ENCODE measurements at regions not wholly inside any gene's neighbourhood (a gene's known extent, or its start where the extent isn't known, plus 50 kb on each side); places are given as distances from the start of the nearest gene placed in this dataset.

DNA sequence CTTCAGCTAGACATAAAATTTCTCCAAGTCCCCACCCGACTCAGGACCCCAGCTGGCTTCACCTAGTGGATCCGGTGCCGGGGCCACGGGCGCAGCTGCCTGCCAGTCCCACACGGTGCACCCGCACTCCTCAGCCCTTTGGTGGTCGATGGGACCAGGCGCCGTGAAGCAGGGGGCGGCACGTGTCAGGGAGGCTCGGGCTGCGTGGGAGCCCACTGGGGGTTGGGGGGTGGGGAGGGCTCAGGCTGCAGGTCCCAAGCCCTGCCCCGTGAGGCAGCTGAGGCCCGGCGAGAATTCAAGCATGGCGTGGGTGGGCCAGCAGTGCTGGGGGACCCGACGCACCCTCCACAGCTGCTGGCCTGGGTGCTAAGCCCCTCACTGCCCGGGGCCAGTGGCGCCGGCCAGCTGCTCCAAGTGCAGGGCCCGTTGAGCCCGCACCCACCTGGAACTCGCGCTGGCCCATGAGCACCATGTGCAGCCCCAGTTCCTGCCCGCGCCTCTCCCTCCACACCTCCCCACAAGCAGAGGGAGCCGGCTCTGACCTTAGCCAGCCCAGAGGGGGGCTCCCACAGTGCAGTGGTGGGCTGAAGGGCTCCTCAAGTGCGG, 747.0 kb downstream of the FAM181B start:
- no peak for DNase-seq
- no peak overlapping the region for H3K27ac ChIP-seq
- TF ChIP-seq, protein P1, sequence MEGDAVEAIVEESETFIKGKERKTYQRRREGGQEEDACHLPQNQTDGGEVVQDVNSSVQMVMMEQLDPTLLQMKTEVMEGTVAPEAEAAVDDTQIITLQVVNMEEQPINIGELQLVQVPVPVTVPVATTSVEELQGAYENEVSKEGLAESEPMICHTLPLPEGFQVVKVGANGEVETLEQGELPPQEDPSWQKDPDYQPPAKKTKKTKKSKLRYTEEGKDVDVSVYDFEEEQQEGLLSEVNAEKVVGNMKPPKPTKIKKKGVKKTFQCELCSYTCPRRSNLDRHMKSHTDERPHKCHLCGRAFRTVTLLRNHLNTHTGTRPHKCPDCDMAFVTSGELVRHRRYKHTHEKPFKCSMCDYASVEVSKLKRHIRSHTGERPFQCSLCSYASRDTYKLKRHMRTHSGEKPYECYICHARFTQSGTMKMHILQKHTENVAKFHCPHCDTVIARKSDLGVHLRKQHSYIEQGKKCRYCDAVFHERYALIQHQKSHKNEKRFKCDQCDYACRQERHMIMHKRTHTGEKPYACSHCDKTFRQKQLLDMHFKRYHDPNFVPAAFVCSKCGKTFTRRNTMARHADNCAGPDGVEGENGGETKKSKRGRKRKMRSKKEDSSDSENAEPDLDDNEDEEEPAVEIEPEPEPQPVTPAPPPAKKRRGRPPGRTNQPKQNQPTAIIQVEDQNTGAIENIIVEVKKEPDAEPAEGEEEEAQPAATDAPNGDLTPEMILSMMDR (IDR thresholded peaks at IDR 0.05), result no peak
- no peaks in the 10 kb centered on the region for H3K9me3 ChIP-seq
- intact Hi-C loops (cut with DNase I), result no loop called here
- H3K4me1 ChIP-seq, result peaks cover 0 to 12% (median 3%) of the 10 kb centered on the region in 3 donors
- no peak overlapping the region for H3K4me3 ChIP-seq
- no peaks in the 10 kb centered on the region for H3K36me3 ChIP-seq
- no peaks in the 10 kb centered on the region for H3K27me3 ChIP-seq
- WGBS, 2 donors, result 67 to 68% methylated on average over 4 to 5 of the region's 31 CpGs

- no peaks in the 10 kb centered on the region for H3K4me1 ChIP-seq
- 45 to 73% methylated on average over 1 of the region's 1 CpG for WGBS, 2 donors
- no peak overlapping the region for H3K4me3 ChIP-seq
- intact Hi-C loops (cut with DNase I), result no loop called here
- no peaks in the 10 kb centered on the region for H3K9me3 ChIP-seq
- H3K27me3 ChIP-seq, result no peaks in the 10 kb centered on the region
- H3K36me3 ChIP-seq, result no peaks in the 10 kb centered on the region
- TF ChIP-seq POLR2A (IDR thresholded peaks at IDR 0.05), result no peak
- TF ChIP-seq, protein P1 (IDR thresholded peaks at IDR 0.05), result no peak
- H3K27ac ChIP-seq, result no peak overlapping the region
- no peak for DNase-seq
These were observed 754.2 kb downstream of the FAM181B start for GRCh38 chr11:81979448-81979847.

- no peak overlapping the region for H3K4me3 ChIP-seq
- intact Hi-C loops (cut with DNase I), result no loop called here
- no peaks in the 10 kb centered on the region for H3K27me3 ChIP-seq
- TF ChIP-seq, protein P1 (IDR thresholded peaks at IDR 0.05), result no peak
- TF ChIP-seq POLR2A (IDR thresholded peaks at IDR 0.05), result no peak
- 44 to 55% methylated on average over 2 of the region's 2 CpGs for WGBS, 2 donors
- H3K36me3 ChIP-seq, result no peaks in the 10 kb centered on the region
- DNase-seq, result no peak
- H3K27ac ChIP-seq, result no peak overlapping the region
- H3K9me3 ChIP-seq, result no peaks in the 10 kb centered on the region
- H3K4me1 ChIP-seq, result no peaks in the 10 kb centered on the region
These were observed 758.3 kb downstream of the FAM181B start for GRCh38 chr11:81975261-81975900.

DNA sequence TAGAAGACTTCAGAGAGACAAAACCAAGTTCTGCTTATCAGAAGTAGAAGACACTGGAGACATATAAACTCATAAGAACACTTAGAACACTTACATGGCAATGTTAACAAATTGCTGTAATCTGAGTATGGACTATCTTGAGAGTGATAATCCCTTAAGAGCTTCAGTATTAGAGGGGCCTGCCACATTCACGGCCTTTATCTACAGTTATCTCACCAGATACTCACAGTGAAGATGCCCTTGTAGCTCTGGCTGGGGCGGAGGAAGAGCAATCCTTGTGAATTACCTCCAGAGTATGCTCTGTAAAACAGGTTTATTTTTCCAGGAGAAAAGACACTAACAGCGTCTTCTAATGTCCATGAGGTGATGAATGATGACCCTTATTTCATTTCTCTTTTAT, 762.8 kb downstream of the FAM181B start:
- no peaks in the 10 kb centered on the region for H3K4me1 ChIP-seq
- 71 to 79% methylated on average over 3 of the region's 3 CpGs for WGBS, 2 donors
- no peaks in the 10 kb centered on the region for H3K9me3 ChIP-seq
- H3K27ac ChIP-seq, result no peak overlapping the region
- H3K36me3 ChIP-seq, result no peaks in the 10 kb centered on the region
- H3K27me3 ChIP-seq, result no peaks in the 10 kb centered on the region
- no peak overlapping the region for H3K4me3 ChIP-seq
- no peak for DNase-seq
- TF ChIP-seq POLR2A (IDR thresholded peaks at IDR 0.05), result no peak
- TF ChIP-seq, protein P1 (IDR thresholded peaks at IDR 0.05), result no peak
- intact Hi-C loops (cut with DNase I), result no loop called here

DNA sequence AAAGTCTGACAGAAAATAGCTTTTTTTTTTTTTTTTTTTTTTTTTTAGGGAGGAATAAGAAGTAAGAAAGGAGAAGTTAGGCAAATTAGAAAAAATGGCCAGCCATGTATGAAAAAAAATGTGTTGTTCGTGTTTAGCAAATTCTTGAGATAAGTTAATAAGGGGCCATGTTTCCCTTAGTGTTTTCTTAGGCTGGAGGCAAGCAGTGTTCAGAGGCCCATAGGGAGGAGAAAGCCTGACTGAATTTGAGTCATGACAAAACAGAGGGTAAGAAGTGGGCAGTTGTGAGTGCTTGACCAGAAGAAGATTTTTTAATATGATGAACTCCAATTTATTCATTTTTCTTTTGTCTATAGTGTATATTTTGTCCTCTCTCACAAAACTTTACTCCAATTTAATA, 766.4 kb downstream of the FAM181B start:
- H3K4me1 ChIP-seq, result no peaks in the 10 kb centered on the region
- TF ChIP-seq POLR2A (IDR thresholded peaks at IDR 0.05), result no peak
- TF ChIP-seq, protein P1 (IDR thresholded peaks at IDR 0.05), result no peak
- intact Hi-C loops (cut with DNase I), result no loop called here
- H3K4me3 ChIP-seq, result no peak overlapping the region
- H3K27ac ChIP-seq, result no peak overlapping the region
- 83 to 89% methylated on average over 1 of the region's 1 CpG for WGBS, 2 donors
- DNase-seq, result no peak
- H3K9me3 ChIP-seq, result no peaks in the 10 kb centered on the region
- H3K27me3 ChIP-seq, result no peaks in the 10 kb centered on the region
- H3K36me3 ChIP-seq, result no peaks in the 10 kb centered on the region
